PC-3 (cell line): ENCODE measurements at regions not wholly inside any gene's neighbourhood (a gene's known extent, or its start where the extent isn't known, plus 50 kb on each side); places are given as distances from the start of the nearest gene placed in this dataset.

Source experiments
- CTCF ChIP-seq: fragments of 300-600 bp; sonication (generic); conservative IDR thresholded peaks from 2 replicates; pipeline ENCODE4 v1.5.1; 2017; ENCODE audit warnings: antibody characterized with exemption, low read depth, mild to moderate bottlenecking, low read length
- EZH2 ChIP-seq: fragments of 300-600 bp; sonication (generic); IDR thresholded peaks from one replicate; pipeline ENCODE4 v1.6.1; 2017; ENCODE audit warnings: antibody characterized with exemption, mild to moderate bottlenecking, low read length; ENCODE audit not compliant: unreplicated experiment
- EZH2phosphoT487 ChIP-seq: fragments of 300-600 bp; sonication (generic); IDR thresholded peaks from 2 replicates; pipeline ENCODE4 v1.6.1; 2018; ENCODE audit warnings: mild to moderate bottlenecking, antibody characterized with exemption, low read length, borderline replicate concordance

- TF ChIP-seq CTCF (no peak), EZH2phosphoT487 (no peak), EZH2 (no peak)
Measured at GRCh38 chr2:53467467-53468180, 300.0 kb upstream of the CHAC2 start.
